ENCODE measurements at regions not wholly inside any gene's neighbourhood (a gene's known extent, or its start where the extent isn't known, plus 50 kb on each side); places are given as distances from the start of the nearest gene placed in this dataset.
A peak's percentile ranks its signal among the peaks of the same experiment; 100 is the strongest.

DNA sequence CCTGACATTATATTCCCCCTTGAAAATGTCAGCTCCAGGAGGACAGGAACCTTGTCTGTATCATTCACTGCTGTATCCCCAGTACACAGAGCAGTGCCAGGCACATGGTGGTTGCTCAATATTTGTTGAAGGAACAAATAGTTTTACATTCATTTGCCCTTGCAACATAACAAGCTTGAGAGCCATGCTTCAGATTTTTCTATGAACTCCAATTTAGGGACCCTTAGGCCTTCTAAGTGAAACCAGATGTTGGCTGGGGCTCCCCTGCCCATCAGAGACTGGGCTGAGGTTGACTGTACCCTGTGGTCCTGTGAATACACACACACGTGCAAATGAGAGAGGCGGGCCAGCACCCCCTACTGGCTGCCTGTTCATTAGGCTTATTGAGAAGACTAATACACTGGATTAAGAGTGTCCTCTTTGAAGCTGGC is 214.9 kb upstream of the WWC1 start:
- TF ChIP-seq SREBF2 (IDR thresholded peaks at IDR 0.05; ENCODE audit: low read length) (no peak), CEBPB (IDR thresholded peaks at IDR 0.05; ENCODE audit: borderline replicate concordance in 1 of 2, low read depth in 2 of 2, low read length in 2 of 2) (no peak), YBX1 (IDR thresholded peaks at IDR 0.05) (no peak), TCF7 (IDR thresholded peaks at IDR 0.05; ENCODE audit: borderline replicate concordance) (no peak), ZNF384 (IDR thresholded peaks at IDR 0.05; ENCODE audit: borderline replicate concordance, low read depth, low read length) (no peak), EZH2 (IDR thresholded peaks at IDR 0.05; ENCODE audit: borderline replicate concordance, control insufficient read depth, low read depth, low read length) (no peak), EP300 (IDR thresholded peaks at IDR 0.05; ENCODE audit: borderline replicate concordance in 1 of 2, control insufficient read depth in 1 of 2, low read depth in 2 of 2, low read length in 2 of 2) (no peak), POLR2A (IDR thresholded peaks at IDR 0.05; ENCODE audit: low read depth, low read length) (no peak), BHLHE40 (IDR thresholded peaks at IDR 0.05; ENCODE audit: borderline replicate concordance in 1 of 2, low read depth in 2 of 2, low read length in 1 of 2) (peak in 1 of 2 experiments; percentile 45; a peak in 1 of 4 replicates)
- TF ChIP-seq, protein P1, sequence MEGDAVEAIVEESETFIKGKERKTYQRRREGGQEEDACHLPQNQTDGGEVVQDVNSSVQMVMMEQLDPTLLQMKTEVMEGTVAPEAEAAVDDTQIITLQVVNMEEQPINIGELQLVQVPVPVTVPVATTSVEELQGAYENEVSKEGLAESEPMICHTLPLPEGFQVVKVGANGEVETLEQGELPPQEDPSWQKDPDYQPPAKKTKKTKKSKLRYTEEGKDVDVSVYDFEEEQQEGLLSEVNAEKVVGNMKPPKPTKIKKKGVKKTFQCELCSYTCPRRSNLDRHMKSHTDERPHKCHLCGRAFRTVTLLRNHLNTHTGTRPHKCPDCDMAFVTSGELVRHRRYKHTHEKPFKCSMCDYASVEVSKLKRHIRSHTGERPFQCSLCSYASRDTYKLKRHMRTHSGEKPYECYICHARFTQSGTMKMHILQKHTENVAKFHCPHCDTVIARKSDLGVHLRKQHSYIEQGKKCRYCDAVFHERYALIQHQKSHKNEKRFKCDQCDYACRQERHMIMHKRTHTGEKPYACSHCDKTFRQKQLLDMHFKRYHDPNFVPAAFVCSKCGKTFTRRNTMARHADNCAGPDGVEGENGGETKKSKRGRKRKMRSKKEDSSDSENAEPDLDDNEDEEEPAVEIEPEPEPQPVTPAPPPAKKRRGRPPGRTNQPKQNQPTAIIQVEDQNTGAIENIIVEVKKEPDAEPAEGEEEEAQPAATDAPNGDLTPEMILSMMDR (IDR thresholded peaks at IDR 0.05 in 2 of 3, conservative IDR thresholded peaks at IDR 0.05 in 1 of 3; ENCODE audit: control insufficient read depth in 2 of 3, extremely low read depth in 1 of 3, insufficient read depth in 1 of 3, low read depth in 3 of 3, low read length in 3 of 3): peak; percentile 24 to 59 (median 45); a peak in 5 of 6 replicates

All from GM12878 (cell line).